CD4-positive, alpha-beta memory T cell (primary cell): ENCODE measurements at regions not wholly inside any gene's neighbourhood (a gene's known extent, or its start where the extent isn't known, plus 50 kb on each side); places are given as distances from the start of the nearest gene placed in this dataset.
A peak's percentile ranks its signal among the peaks of the same experiment; 100 is the strongest.

Source experiments
- CTCF ChIA-PET: fragments of 350-600 bp; sonication (Branson Sonifier 250); formaldehyde crosslinking; loops from one replicate; lab custom pipeline; 2021; ENCODE audit warnings: inconsistent platforms; ENCODE audit not compliant: partially characterized antibody; lab: Charles Lee
- POLR2A ChIA-PET: fragments of 350-600 bp; sonication (Branson Sonifier 250); formaldehyde crosslinking; loops from one replicate; lab custom pipeline; 2021; ENCODE audit not compliant: partially characterized antibody; lab: Charles Lee
- DNase-seq, 5 donors: peaks; one replicate each; pipeline versions ENCODE4 v3.0.0 to v3.0.0-alpha.2; 2020 to 2022; ENCODE audit warnings: mixed read lengths in 1 of 5
- H3K27ac ChIP-seq: one replicate; pipeline ENCODE4 v1.7.0; 2013; ENCODE audit warnings: low read depth, low read length
- H3K27me3 ChIP-seq: 2 replicates; pipeline ENCODE4 v1.7.0; 2013; ENCODE audit warnings: mild to moderate bottlenecking, low read length, moderate library complexity; ENCODE audit not compliant: insufficient read depth
- H3K36me3 ChIP-seq: 2 replicates; pipeline ENCODE4 v1.7.0; 2013; ENCODE audit warnings: mild to moderate bottlenecking, low read length, moderate library complexity; ENCODE audit not compliant: insufficient read depth
- H3K4me1 ChIP-seq: 2 replicates; pipeline ENCODE4 v1.7.0; 2013; ENCODE audit warnings: mild to moderate bottlenecking, low read length, moderate library complexity; ENCODE audit not compliant: insufficient read depth
- H3K4me3 ChIP-seq, 2 donors: one replicate each; pipeline ENCODE4 v1.7.0; 2013; ENCODE audit warnings: low read length in 2 of 2, mild to moderate bottlenecking in 1 of 2
- H3K9me3 ChIP-seq, 2 donors: one replicate each; pipeline ENCODE4 v1.7.0; 2013; ENCODE audit warnings: low read length in 2 of 2, control low read depth in 1 of 2; ENCODE audit not compliant: control insufficient read depth in 1 of 2
- H3K27ac Mint-ChIP-seq, 7 donors: one replicate each; pipeline ENCODE4 v1.8.0; 2020 to 2021; ENCODE audit warnings: mixed read lengths in 7 of 7, mild to moderate bottlenecking in 6 of 7, inconsistent platforms in 3 of 7, moderate library complexity in 3 of 7
- H3K27me3 Mint-ChIP-seq, 2 donors: one replicate each; pipeline ENCODE4 v1.8.0; 2020 to 2021; ENCODE audit warnings: mixed read lengths in 2 of 2
- H3K36me3 Mint-ChIP-seq, 2 donors: one replicate each; pipeline ENCODE4 v1.8.0; 2020 to 2021; ENCODE audit warnings: mixed read lengths in 2 of 2, inconsistent platforms in 1 of 2, mild to moderate bottlenecking in 1 of 2
- H3K4me1 Mint-ChIP-seq, 4 donors: one replicate each; pipeline ENCODE4 v1.8.0; 2020 to 2021; ENCODE audit warnings: mixed read lengths in 4 of 4, mild to moderate bottlenecking in 1 of 4
- H3K4me3 Mint-ChIP-seq, 8 donors: one replicate each; pipeline ENCODE4 v1.8.0; 2020 to 2021; ENCODE audit warnings: mixed read lengths in 8 of 8, mild to moderate bottlenecking in 7 of 8, moderate library complexity in 6 of 8, inconsistent platforms in 3 of 8
- H3K9me3 Mint-ChIP-seq, 8 donors: one replicate each; pipeline ENCODE4 v1.8.0; 2020 to 2021; ENCODE audit warnings: mixed read lengths in 8 of 8, mild to moderate bottlenecking in 5 of 8, inconsistent platforms in 3 of 8, moderate library complexity in 1 of 8
- intact Hi-C: fragments of 100-400 bp; cut with micrococcal nuclease; formaldehyde crosslinking; loops from one replicate; pipeline ENCODE4 v1.15.1; 2023

GRCh38 chr11:69210310-69211035, 54.7 kb downstream of the SMIM38 start:
- no peak for DNase-seq
- Histone ChIP-seq H3K9me3 (no peaks in the 10 kb centered on the region), H3K4me1 (no peaks in the 10 kb centered on the region), H3K36me3 (no peaks in the 10 kb centered on the region), H3K27ac (no peak overlapping the region), H3K4me3 (no peak overlapping the region), H3K27me3 (no peaks in the 10 kb centered on the region)
- H3K9me3 Mint-ChIP-seq: peaks cover 0 to 5% (median 3%) of the 10 kb centered on the region in 8 donors
- no peak overlapping the region for H3K27ac Mint-ChIP-seq
- H3K27me3 Mint-ChIP-seq: peaks cover 7 to 17% of the 10 kb centered on the region in 2 donors
- no peak overlapping the region for H3K4me3 Mint-ChIP-seq
- H3K36me3 Mint-ChIP-seq: no peaks in the 10 kb centered on the region
- peaks cover 0 to 7% (median 2%) of the 10 kb centered on the region in 4 donors for H3K4me1 Mint-ChIP-seq
- ChIA-PET POLR2A (no interaction called here), CTCF (no interaction called here)
- intact Hi-C loops: no loop called here

- intact Hi-C loops: no loop called here
- Mint-ChIP-seq H3K4me1 (peaks cover 0 to 7% (median 2%) of the 10 kb centered on the region in 4 donors), H3K27me3 (peaks cover 7 to 17% of the 10 kb centered on the region in 2 donors), H3K36me3 (no peaks in the 10 kb centered on the region), H3K27ac (no peak overlapping the region), H3K9me3 (peaks cover 0 to 8% (median 3%) of the 10 kb centered on the region in 8 donors), H3K4me3 (no peak overlapping the region)
- no peak overlapping the region for H3K27ac ChIP-seq
- DNase-seq: no peak
- no peaks in the 10 kb centered on the region for H3K4me1 ChIP-seq
- no peak overlapping the region for H3K4me3 ChIP-seq
- ChIA-PET POLR2A (no interaction called here), CTCF (no interaction called here)
- no peaks in the 10 kb centered on the region for H3K27me3 ChIP-seq
- no peaks in the 10 kb centered on the region for H3K36me3 ChIP-seq
- no peaks in the 10 kb centered on the region for H3K9me3 ChIP-seq
These were observed 55.8 kb downstream of the SMIM38 start for GRCh38 chr11:69211540-69211919.

- CTCF ChIA-PET: no interaction called here
- H3K27ac ChIP-seq: no peak overlapping the region
- no peaks in the 10 kb centered on the region for H3K36me3 Mint-ChIP-seq
- H3K4me3 ChIP-seq: no peak overlapping the region
- no peaks in the 10 kb centered on the region for H3K4me1 ChIP-seq
- peaks cover 0 to 7% (median 2%) of the 10 kb centered on the region in 4 donors for H3K4me1 Mint-ChIP-seq
- no peaks in the 10 kb centered on the region for H3K9me3 ChIP-seq
- intact Hi-C loops: no loop called here
- POLR2A ChIA-PET: no interaction called here
- H3K4me3 Mint-ChIP-seq: no peak overlapping the region
- peak overlapping the region in 1 of 7 donors; percentile 25 for H3K27ac Mint-ChIP-seq
- H3K27me3 Mint-ChIP-seq: peaks cover 7 to 15% of the 10 kb centered on the region in 2 donors
- no peaks in the 10 kb centered on the region for H3K27me3 ChIP-seq
- peaks cover 0 to 7% (median 3%) of the 10 kb centered on the region in 8 donors for H3K9me3 Mint-ChIP-seq
- no peak for DNase-seq
- no peaks in the 10 kb centered on the region for H3K36me3 ChIP-seq
These were observed 56.4 kb downstream of the SMIM38 start for GRCh38 chr11:69211920-69212797.

GRCh38 chr11:69212798-69213110, 57.0 kb downstream of the SMIM38 start:
- no peaks in the 10 kb centered on the region for H3K36me3 ChIP-seq
- Mint-ChIP-seq H3K27me3 (peaks cover 7 to 15% of the 10 kb centered on the region in 2 donors), H3K9me3 (peaks cover 0 to 6% (median 3%) of the 10 kb centered on the region in 8 donors), H3K27ac (no peak overlapping the region), H3K36me3 (no peaks in the 10 kb centered on the region), H3K4me3 (no peak overlapping the region), H3K4me1 (peaks cover 0 to 7% (median 2%) of the 10 kb centered on the region in 4 donors)
- H3K27me3 ChIP-seq: no peaks in the 10 kb centered on the region
- CTCF ChIA-PET: no interaction called here
- DNase-seq: no peak
- intact Hi-C loops: no loop called here
- H3K4me1 ChIP-seq: no peaks in the 10 kb centered on the region
- POLR2A ChIA-PET: no interaction called here
- no peaks in the 10 kb centered on the region for H3K9me3 ChIP-seq
- H3K4me3 ChIP-seq: no peak overlapping the region
- no peak overlapping the region for H3K27ac ChIP-seq

GRCh38 chr11:69213316-69213715, 57.6 kb downstream of the SMIM38 start:
- H3K4me1 ChIP-seq: no peaks in the 10 kb centered on the region
- intact Hi-C loops: no loop called here
- H3K27ac ChIP-seq: no peak overlapping the region
- DNase-seq: no peak
- no peaks in the 10 kb centered on the region for H3K36me3 ChIP-seq
- ChIA-PET POLR2A (no interaction called here), CTCF (no interaction called here)
- Mint-ChIP-seq H3K27me3 (peaks cover 7 to 15% of the 10 kb centered on the region in 2 donors), H3K9me3 (peaks cover 0 to 5% (median 1%) of the 10 kb centered on the region in 8 donors), H3K4me3 (no peak overlapping the region), H3K27ac (no peak overlapping the region), H3K4me1 (peaks cover 0 to 7% (median 2%) of the 10 kb centered on the region in 4 donors), H3K36me3 (no peaks in the 10 kb centered on the region)
- H3K27me3 ChIP-seq: no peaks in the 10 kb centered on the region
- H3K9me3 ChIP-seq: no peaks in the 10 kb centered on the region
- no peak overlapping the region for H3K4me3 ChIP-seq

- intact Hi-C loops: no loop called here
- no peaks in the 10 kb centered on the region for H3K36me3 ChIP-seq
- CTCF ChIA-PET: no interaction called here
- no peak for DNase-seq
- H3K9me3 ChIP-seq: no peaks in the 10 kb centered on the region
- POLR2A ChIA-PET: no interaction called here
- no peak overlapping the region for H3K4me3 ChIP-seq
- H3K4me1 ChIP-seq: no peaks in the 10 kb centered on the region
- no peak overlapping the region for H3K4me3 Mint-ChIP-seq
- no peak overlapping the region for H3K27ac Mint-ChIP-seq
- H3K9me3 Mint-ChIP-seq: peaks cover 0 to 4% (median 0%) of the 10 kb centered on the region in 8 donors
- H3K4me1 Mint-ChIP-seq: peaks cover 0 to 7% (median 2%) of the 10 kb centered on the region in 4 donors
- H3K27me3 Mint-ChIP-seq: peaks cover 7 to 15% of the 10 kb centered on the region in 2 donors
- H3K36me3 Mint-ChIP-seq: no peaks in the 10 kb centered on the region
- no peak overlapping the region for H3K27ac ChIP-seq
- H3K27me3 ChIP-seq: no peaks in the 10 kb centered on the region
These were observed 58.2 kb downstream of the SMIM38 start for GRCh38 chr11:69213964-69214363.

GRCh38 chr11:69215216-69215615, 59.5 kb downstream of the SMIM38 start:
- Mint-ChIP-seq H3K9me3 (peaks cover 0 to 4% (median 0%) of the 10 kb centered on the region in 8 donors), H3K27ac (no peak overlapping the region), H3K36me3 (no peaks in the 10 kb centered on the region), H3K4me3 (no peak overlapping the region), H3K4me1 (peaks cover 0 to 7% (median 2%) of the 10 kb centered on the region in 4 donors), H3K27me3 (peaks cover 7 to 11% of the 10 kb centered on the region in 2 donors)
- Histone ChIP-seq H3K4me3 (no peak overlapping the region), H3K36me3 (no peaks in the 10 kb centered on the region), H3K27ac (no peak overlapping the region), H3K4me1 (no peaks in the 10 kb centered on the region), H3K9me3 (no peaks in the 10 kb centered on the region), H3K27me3 (no peaks in the 10 kb centered on the region)
- DNase-seq: no peak
- POLR2A ChIA-PET: no interaction called here
- intact Hi-C loops: no loop called here
- CTCF ChIA-PET: no interaction called here
